HuH-7.5 (cell line): ENCODE measurements at regions not wholly inside any gene's neighbourhood (a gene's known extent, or its start where the extent isn't known, plus 50 kb on each side); places are given as distances from the start of the nearest gene placed in this dataset.

Source experiments
- DNase-seq: peaks from one replicate; pipeline ENCODE4 v3.0.0; 2011; ENCODE audit warnings: low spot score

DNA sequence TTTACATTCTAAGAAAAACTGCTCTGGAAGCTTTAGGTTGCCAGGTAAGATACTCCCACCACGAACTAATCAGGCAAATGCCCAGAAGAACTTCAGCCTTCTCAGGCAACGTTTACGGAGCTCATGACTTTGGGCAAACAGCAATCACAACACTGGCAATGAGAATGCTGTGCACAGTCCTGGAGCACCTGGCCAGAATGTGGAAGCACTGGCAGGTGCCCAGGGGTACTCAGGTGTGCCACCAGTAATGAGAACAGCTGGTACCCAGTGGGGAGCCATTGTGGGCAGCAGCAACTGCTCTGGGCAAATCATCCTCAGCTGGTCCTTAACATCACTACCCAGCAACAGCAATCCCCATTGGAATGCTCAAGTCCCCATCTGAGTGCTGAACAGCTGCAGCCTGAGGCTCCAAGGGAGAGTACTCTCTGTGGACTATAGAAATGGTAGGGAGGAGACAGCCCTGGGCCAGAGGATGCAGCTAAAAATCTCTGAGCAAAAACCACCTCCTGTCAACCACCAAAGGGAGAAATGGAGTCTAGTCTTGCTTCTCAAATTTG lies 210.0 kb downstream of the FOXO1 start:
- DNase-seq, result no peak

DNA sequence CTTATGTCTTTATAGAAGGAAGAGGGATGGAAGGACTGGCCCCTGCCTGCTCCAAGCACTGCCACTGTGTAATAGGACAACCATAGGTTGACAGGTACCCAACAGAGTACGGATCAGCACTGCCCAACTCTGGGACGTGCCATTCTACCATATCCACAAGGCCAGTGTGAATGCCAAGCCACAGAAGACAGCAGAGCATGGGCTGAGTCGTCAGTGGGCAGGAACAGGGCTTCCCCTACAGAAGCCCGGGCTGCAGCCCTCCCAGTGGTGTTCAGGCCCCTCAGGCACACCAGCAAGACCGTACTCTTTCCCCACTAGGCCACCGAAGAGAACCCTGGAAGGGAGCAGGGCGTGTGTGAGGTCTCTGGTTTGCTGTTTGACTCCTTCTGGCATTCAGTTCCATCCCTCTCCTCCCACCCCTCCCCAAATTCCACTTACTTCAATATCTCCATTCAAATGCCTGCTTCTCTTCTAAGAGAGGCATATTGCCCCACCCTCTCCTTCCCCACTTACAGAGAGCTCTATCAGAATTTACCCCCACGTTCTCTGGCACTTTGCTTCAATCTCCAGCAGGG lies 209.4 kb downstream of the FOXO1 start:
- DNase-seq, result no peak

DNA sequence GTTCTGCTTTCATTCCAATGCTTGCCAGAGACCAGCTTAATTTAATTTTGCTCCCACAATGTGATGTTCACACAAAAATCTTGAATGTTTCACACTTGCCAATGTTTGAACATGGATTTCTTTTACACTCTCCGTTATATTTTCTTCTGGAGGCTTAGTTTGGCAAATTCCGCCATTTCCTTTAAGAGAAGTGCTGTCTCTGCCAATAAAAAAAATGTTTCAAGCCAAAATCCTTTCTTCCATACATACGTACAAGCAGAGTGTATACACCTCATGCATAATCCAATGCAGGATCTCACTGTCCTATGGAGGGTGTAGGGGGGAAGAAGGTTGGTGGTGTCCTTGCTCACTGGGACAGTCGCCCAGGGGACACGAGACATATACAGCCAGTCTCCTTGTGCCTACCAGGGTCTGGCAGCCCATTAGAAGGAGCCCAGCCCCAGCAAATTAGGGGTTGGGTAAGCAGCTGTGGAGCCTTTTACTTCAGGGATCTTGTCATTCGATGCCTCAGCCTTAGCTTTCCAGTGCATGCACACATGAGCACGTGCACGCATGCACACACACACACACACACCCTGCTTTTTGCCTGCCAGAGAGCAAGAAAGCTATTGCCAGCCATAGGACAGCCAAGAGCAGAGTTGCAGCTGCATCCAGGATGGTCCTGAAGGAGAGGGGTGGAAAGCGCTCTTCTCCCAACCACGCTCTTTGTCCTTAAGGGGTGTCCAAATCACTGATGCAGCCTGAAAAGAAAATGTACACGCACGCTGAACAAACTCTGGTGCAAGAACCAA lies 208.3 kb downstream of the FOXO1 start:
- DNase-seq, result no peak

DNA sequence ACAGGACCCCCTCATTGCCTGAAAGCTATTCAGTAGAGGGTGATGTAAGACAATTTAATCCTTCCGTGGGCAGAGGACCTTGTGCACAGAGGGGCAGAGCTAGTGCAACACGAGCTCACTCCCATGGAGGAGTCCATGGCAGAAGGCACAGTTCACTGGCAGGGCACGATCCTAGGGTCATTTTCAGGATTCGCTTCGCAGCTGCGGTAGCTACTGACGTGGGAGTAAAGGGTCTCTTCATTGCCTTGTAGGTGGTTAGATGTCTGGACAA lies 207.8 kb downstream of the FOXO1 start:
- DNase-seq, result no peak

DNA sequence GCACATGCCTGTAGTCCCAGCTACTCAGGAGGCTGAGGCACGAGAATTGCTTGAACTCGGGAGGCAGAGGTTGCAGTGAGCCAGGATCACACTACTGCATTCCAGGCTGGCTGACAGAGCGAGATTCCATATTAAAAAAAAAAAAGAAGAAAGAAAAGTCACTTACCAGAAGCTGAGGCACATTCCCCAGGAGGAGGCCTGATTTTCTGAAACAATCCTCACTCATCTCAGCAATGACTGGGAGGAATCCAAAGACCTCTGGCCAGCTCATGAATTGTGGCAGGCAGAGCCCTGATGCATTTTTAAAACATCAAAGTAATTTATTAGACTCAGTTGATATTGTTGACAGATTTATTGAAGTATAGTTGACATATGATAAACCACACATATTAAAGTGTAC lies 206.3 kb downstream of the FOXO1 start:
- no peak for DNase-seq

DNA sequence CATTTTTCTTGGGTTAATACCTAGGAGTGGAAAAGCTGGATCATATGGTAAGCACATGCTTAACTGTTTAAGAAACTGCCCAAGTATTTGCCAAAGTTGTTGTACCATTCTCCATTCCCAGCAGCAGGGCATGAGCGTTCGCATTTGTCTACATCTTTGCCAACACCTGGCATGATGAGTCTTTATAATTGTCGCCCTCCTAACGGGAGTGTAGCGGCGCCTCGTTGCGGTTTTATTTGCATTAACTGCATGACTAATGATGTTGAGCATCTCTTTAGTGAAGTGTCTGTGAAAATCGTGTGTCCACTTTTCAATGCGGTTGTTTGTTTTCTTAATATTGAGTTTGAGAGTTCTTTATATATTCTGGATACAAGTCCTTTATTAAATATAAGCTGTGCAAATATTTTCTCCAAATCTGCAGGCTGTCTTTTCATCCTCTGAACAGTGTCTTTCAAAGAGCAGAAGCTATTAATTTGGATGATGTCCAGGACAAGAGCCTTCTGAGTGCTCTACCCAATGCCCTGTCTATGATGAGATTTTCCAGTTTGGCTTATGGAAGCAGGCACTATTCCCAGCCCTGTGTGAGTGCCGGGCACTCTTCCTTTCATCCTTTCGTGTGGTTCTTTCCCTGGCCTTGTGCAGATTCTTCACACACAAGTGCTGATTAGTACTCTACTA lies 202.0 kb downstream of the FOXO1 start:
- no peak for DNase-seq

DNA sequence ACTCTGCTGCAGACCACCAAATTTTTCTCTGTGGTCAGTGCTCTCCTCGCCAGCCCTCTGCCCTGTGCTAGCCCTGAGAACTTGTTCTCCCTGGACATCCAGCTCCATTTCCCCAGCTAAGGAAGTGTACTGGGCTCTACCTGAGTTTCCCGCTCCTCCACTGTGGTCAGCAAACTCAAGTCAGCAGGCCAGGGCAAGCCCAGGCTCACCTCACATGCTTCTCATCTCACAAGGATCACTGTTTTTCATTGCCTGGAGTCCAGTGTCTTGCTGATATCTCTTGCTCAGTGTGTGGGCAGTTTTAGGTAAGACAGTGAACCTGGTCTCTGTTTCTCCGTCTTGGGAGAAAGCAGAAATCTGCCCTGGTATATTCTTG lies 201.4 kb downstream of the FOXO1 start:
- no peak for DNase-seq

DNA sequence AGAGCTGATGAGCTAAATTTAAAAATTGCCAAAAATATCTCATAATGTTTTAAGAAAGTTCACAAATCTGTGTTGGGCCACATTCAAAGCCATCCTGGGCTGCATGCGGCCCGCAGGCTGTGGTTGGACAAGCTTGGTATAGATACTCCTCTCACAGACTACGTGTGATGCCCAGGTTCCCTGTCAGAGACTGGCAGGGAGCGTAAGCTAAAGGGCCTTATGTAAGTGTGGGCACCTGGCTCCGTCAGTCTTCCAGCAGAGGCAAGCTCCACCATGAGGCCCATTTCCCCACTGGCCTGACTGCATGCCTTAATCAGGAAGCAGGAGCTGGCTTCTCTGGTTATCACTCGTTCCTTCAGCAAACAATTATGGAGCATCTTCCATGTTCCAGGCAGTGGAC lies 200.2 kb downstream of the FOXO1 start:
- no peak for DNase-seq

DNA sequence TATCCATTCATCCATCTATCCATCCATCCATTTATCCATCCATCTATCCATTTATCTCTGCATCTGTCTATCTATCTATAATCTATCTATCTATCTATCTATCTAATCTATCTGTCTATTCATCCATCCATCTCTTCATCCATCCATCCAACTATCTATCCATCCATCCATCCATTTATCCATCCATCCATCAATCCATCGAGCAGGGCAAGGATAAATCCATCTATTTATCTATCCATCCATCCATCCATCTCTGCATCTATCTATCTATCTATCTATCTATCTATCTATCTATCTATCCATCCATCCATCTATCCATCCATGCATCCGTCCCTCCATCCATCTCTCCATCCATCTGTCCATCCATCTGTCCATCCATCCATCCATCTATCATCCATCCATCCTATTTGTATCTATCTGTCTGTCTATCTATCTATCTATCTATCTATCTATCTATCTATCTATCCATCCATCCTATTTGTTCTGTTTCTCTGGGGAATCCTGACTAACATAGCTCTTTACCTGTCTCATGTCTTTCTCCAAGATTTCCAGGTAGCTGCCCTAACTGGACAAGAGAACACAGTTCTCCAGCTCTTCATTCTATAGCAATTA lies 198.1 kb downstream of the FOXO1 start:
- no peak for DNase-seq

DNA sequence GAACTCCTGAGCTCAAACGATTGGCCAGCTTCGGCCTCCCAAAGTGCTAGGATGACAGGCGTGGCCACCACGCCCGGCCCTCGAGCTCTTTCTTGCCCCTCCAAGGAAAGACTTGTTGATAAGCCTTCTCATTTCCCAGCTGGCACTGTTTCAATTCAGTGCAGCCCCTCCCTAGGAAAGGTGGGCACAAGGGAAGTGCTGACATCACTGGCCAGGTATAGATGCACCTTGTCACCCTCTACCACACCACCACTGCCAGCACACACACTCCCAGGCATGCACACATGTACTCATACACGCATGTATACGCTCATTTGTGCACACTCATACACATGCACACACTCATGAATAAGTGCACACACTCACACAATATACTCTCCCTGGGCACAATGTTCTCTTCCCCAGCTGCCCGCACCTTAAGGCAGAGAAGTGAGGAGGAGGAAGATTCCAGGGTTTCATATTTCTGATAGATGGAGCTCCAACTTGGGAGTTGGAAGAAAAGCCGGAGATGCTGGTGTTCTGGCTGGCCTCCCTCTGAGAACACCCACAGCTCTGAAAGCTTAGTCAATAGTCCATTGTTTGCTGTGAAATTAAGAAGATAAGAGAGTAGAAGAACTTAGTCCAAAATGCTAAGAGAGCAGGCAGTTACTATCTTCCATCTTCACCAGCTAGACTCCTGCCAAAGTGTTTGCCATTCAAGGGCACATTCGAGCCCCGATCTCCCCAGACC lies 196.7 kb downstream of the FOXO1 start:
- DNase-seq, result no peak

DNA sequence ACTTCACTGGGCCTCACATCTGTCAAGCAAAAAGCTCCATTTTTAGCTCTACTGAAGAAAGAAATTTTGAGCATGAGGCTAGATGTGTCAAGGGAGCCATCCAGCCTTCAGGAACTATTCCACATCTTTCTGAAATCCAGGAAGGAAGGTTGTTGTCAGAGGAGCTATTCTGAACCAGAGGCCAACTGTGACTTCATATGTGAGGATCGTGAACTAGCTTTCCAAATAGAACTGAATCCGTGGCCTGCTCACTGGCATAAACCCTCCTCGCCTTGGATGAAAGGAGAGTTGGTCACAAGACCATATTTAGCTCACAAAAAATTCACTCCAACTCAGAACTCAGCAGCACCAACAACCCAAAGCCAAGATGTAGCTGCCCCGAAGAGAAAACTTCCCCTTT lies 195.8 kb downstream of the FOXO1 start:
- no peak for DNase-seq

DNA sequence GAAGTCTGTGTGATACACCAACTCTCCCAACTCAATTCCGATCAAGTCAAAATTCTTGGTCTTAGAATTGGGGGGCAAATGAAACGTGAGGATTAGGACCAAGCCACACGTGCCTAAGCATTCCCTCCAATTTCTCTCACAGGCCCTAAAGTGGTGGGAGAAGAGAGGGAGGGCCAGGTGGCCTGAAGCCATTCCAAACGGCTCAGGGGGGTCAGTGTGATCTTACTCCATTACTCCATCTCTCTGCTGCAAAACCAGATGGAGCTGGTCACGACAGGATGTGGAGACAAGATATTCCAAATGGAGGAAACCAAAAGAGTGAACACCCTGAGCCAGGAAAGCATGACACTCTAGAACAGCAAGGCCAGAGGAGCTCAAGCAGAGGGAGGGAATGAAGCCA lies 195.4 kb downstream of the FOXO1 start:
- no peak for DNase-seq

DNA sequence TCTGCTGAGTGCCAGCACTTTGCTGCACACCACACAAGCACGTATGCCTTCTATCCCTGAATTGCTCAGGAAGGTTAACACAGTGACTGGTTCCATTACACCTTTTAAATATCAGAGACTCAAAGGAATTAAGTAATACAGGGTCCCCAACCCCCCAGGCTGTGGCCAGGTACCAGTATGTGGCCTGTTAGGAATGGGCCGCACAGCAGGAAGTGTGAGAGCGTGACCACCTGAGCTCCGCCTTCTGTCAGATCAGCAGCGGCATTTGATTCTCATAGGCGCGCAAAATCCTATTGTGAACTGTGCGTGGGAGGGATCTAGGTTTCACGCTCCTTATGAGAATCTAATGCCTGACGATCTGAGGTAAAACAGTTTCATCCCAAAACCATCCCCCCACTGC lies 194.5 kb downstream of the FOXO1 start:
- DNase-seq, result no peak

DNA sequence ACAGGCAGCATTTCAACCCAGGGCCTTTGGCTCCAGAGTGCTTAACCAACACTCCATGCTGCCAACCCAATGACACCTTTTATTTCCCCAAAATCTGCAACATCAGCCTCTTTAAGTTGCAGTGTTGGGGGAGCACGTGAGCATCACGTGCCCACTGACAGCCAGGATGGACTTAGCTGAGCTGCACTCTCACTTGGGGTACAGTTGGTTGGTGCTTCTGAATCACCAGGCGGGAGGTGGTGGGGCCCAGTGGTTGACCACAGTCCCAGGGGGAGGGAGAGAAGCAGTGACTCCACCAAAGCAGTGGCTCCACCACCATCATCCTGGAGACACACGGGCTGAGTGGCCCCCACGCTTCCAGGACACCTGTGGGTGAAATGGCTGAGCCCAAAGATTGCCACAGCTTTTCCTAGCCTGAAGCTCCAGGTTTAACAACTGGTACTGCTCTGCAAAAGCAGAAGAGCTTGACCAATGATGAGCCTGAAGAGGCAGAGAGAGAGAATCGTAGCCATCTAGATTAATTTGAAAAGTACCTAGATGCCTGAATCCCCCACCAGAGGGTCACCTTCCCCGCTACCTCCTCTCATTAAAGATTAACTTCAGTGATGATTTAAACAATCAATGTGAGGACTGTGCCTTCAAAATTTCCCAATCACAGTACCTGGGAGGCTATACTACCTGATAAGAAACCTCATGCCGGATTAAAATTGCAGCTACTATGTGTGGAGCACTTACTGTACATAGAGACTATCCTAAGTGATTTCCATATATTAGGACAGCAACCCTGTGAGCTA lies 193.8 kb downstream of the FOXO1 start:
- no peak for DNase-seq

DNA sequence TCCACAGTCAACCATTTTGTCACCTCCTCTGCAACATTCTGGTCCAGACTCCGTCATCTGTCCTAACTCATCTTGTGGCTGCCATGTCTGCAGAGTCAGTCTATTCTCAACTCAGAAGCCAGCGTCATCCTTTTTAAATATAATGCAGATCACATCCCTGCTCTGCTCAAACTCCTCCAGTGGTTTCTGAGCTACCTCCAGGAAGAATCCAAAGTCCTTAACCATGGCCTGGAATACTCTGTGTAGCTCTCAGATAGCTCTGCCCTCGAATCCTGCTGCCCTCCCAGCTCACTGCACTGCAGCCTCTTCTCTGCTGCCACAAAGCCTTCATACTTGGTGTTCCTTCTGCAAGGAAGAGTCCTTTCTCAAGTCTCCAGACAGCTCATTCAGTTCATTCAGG lies 190.8 kb downstream of the FOXO1 start:
- no peak for DNase-seq

DNA sequence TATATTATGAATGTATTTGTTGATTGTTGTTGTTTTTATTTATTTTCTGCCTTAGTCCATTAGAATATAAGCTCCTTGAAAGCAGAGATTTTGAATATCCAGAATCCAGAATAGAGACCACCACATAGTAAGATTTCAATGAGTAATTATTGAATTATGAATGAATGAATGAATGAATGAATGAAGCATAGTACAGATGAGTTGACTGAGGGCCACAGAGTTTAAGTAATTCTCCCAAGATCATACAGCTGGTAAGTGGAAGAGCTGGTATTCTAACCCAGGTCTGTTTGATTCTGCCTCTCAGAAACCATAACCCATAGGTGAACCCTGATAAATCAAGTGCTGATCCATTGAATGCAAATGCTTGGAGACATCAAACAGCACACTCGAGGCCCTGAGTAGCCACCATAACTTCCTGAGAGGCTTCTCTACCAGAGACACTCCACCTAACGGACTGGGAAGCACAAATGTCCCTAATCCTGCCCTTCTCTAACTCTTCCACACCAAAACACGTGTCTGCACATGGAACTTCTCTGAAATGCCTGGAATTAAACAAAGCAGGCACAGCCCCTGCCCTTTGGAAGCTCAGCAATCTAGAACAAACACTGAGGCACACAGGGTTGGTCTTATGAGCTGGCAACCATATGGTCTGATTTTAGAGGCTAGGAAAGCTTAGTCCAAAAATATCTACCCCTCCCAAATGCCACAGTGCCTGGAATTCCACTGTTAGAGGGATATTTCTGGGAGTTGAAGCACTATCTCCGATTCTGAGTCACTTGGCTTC lies 190.1 kb downstream of the FOXO1 start:
- DNase-seq, result no peak

DNA sequence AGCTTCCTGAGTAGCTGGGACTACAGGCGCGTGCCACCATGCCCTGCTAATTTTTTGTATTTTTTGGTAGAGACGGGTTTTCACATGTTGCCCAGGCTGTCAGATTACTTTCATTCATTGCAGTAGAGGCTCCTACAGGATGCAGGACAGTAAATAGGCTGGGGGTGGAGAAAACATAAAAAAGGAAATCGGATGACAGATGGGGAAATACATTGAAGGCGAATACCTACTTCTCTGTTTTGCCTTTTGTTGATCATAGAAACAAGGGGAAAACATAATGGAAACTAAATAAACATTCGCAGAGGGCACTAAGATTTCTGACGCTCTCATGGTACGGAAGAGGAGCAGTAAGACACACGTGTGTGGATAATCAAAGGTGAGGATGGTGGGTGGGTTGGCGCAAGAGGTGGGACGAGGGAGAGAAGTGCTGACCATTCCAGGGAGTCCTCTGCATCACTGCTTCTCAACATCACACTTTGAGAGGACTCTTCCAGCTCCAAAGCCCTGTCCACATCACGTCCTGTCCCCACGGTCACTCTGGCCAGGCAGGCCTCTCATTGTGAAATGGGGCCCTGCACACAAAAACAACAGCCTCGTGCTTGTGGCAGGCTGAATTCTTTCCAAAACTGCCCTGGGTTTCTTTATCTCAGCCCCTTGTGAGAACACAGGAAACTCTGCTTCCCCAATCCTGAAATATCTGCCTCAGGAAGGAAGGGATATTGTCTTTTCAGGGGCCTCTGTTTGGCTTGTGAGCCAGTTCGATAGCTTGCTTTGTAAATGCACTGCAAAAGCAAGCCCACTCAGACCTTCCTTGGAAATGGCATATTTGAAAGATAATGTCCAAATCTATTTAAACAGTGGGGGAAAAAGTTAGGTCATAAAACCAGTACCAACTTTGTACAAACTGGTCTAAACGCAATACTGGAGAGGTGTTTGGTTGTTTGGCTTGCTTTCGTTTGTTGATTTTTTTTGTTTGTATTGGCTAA lies 188.5 kb downstream of the FOXO1 start:
- DNase-seq, result no peak

DNA sequence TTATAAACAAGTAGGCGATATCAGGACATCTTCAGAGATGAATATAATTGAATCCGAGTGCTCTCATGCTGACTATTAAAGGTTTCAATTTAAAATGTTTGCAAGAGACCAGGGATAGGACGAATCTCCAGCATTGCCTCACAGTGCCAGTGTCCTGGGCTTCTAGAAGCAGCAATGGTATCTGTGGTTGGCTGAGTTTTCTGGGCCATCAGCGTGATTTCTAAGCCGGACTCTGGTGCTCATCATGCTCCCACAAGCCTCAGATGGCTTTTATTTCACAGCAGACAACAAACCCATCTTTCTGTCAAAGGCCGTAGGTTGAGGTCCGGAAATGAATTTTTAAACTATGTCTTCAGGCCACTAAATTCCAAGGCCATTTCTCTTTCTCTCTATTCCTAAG lies 187.7 kb downstream of the FOXO1 start:
- no peak for DNase-seq

DNA sequence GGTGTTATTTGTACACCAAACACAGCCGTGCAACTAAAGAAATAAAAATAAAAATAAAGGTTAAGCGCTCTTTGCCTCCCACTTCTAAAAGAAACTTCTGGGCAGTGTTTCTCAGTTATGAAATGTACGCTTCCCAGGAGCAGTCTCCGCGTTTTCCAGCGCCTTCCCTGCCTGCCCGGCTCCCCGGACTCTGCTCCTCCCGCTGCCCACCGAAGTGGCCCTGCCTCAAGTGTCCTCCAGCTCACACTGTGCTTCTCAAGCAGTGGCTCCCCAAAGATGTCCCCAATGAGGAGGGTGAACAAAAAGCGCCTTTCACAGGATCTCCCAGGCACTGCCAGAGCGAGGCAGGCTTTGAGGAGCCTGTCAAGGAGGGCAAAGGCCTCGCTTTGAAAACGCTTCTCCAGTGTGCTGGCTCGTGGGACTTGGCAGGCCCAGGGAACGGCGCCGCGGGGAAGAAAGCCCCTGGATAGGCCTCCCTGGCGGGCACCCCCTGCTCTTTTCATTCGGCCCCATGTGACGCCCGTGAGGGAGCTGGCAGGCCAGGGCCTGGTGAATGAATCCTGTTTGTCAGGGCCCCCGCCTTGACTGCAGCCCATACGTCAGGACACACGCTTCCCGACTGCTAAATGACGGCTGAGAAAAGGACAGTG lies 187.1 kb downstream of the FOXO1 start:
- no peak for DNase-seq
